ENCODE measurements at regions not wholly inside any gene's neighbourhood (a gene's known extent, or its start where the extent isn't known, plus 50 kb on each side); places are given as distances from the start of the nearest gene placed in this dataset.

- ATAC-seq (ENCODE audit: poor library complexity): no peak
- intact Hi-C loops (cut with DNase I): no loop called here
- peak; percentile 22 for DNase-seq
Measured at GRCh38 chr2:35033748-35034147, 1321.8 kb upstream of the CRIM1 start.

GRCh38 chr2:35023545-35023944 lies 1332.0 kb upstream of the CRIM1 start:
- DNase-seq (no peak), ATAC-seq (ENCODE audit: poor library complexity) (no peak)
- intact Hi-C loops (cut with DNase I): no loop called here

GRCh38 chr2:35000453-35000852 lies 1355.1 kb upstream of the CRIM1 start:
- DNase-seq: no peak
- intact Hi-C loops (cut with DNase I): no loop called here
- no peak for ATAC-seq (ENCODE audit: poor library complexity)

GRCh38 chr2:34998741-34999140 lies 1356.8 kb upstream of the CRIM1 start:
- DNase-seq: no peak
- intact Hi-C loops (cut with DNase I): no loop called here
- ATAC-seq (ENCODE audit: poor library complexity): no peak

- DNase-seq: no peak
- intact Hi-C loops (cut with DNase I): no loop called here
- no peak for ATAC-seq (ENCODE audit: poor library complexity)
Measured at GRCh38 chr2:34997779-34998178, 1357.8 kb upstream of the CRIM1 start.

- intact Hi-C loops (cut with DNase I): no loop called here
- DNase-seq (no peak), ATAC-seq (ENCODE audit: poor library complexity) (no peak)
Measured at GRCh38 chr2:34995196-34995595, 1360.4 kb upstream of the CRIM1 start.

- ATAC-seq (ENCODE audit: poor library complexity) (no peak), DNase-seq (no peak)
- intact Hi-C loops (cut with DNase I): no loop called here
Measured at GRCh38 chr2:34991508-34992274, 1363.9 kb upstream of the CRIM1 start.

- intact Hi-C loops (cut with DNase I): no loop called here
- DNase-seq (no peak), ATAC-seq (ENCODE audit: poor library complexity) (no peak)
Measured at GRCh38 chr2:34985474-34985873, 1370.1 kb upstream of the CRIM1 start.

- ATAC-seq (ENCODE audit: poor library complexity): no peak
- intact Hi-C loops (cut with DNase I): no loop called here
- DNase-seq: no peak
Measured at GRCh38 chr2:34980689-34981088, 1374.9 kb upstream of the CRIM1 start.

GRCh38 chr2:34979148-34979547 lies 1376.4 kb upstream of the CRIM1 start:
- DNase-seq: no peak
- ATAC-seq (ENCODE audit: poor library complexity): no peak
- intact Hi-C loops (cut with DNase I): no loop called here

GRCh38 chr2:34961822-34962221 lies 1362.7 kb upstream of the FAM98A start:
- ATAC-seq (ENCODE audit: poor library complexity): no peak
- no peak for DNase-seq
- intact Hi-C loops (cut with DNase I): no loop called here

- DNase-seq (no peak), ATAC-seq (ENCODE audit: poor library complexity) (no peak)
Measured at GRCh38 chr2:34954758-34955157, 1355.7 kb upstream of the FAM98A start.

GRCh38 chr2:34950797-34951196 lies 1351.7 kb upstream of the FAM98A start:
- ATAC-seq (ENCODE audit: poor library complexity): no peak

More at GRCh38 chr2:34954758-34955157, 1355.7 kb upstream of the FAM98A start:
- intact Hi-C loops (cut with DNase I): no loop called here

GRCh38 chr2:34949316-34949715 lies 1350.2 kb upstream of the FAM98A start:
- DNase-seq: no peak
- no peak for ATAC-seq (ENCODE audit: poor library complexity)
- intact Hi-C loops (cut with DNase I): no loop called here

More at GRCh38 chr2:34950797-34951196, 1351.7 kb upstream of the FAM98A start:
- no peak for DNase-seq
- intact Hi-C loops (cut with DNase I): no loop called here

GRCh38 chr2:34936089-34936488 lies 1337.0 kb upstream of the FAM98A start:
- intact Hi-C loops (cut with DNase I): no loop called here
- ATAC-seq (ENCODE audit: poor library complexity): no peak
- DNase-seq: peak; percentile 17

- ATAC-seq (ENCODE audit: poor library complexity): no peak
- DNase-seq: no peak
- intact Hi-C loops (cut with DNase I): no loop called here
Measured at GRCh38 chr2:34912084-34912483, 1313.0 kb upstream of the FAM98A start.

- DNase-seq: no peak
- intact Hi-C loops (cut with DNase I): no loop called here
- no peak for ATAC-seq (ENCODE audit: poor library complexity)
Measured at GRCh38 chr2:34909992-34910705, 1311.0 kb upstream of the FAM98A start.

- no peak for ATAC-seq (ENCODE audit: poor library complexity)
- DNase-seq: no peak
- intact Hi-C loops (cut with DNase I): no loop called here
Measured at GRCh38 chr2:34907812-34908211, 1308.7 kb upstream of the FAM98A start.

- ATAC-seq (ENCODE audit: poor library complexity) (peak; percentile 84), DNase-seq (no peak)
- intact Hi-C loops (cut with DNase I): no loop called here
Measured at GRCh38 chr2:34901739-34902138, 1302.6 kb upstream of the FAM98A start.

- DNase-seq (no peak), ATAC-seq (ENCODE audit: poor library complexity) (peak; percentile 45)
- intact Hi-C loops (cut with DNase I): no loop called here
Measured at GRCh38 chr2:34899079-34899478, 1300.0 kb upstream of the FAM98A start.

Measured in Right ventricle myocardium superior (tissue), 1 donor.